HepG2 (cell line): ENCODE measurements at regions not wholly inside any gene's neighbourhood (a gene's known extent, or its start where the extent isn't known, plus 50 kb on each side); places are given as distances from the start of the nearest gene placed in this dataset.
A peak's percentile ranks its signal among the peaks of the same experiment; 100 is the strongest.

Experiments
- ATAC-seq: fragments of 200-7000 bp; cut with Tn5 transposase; 3 replicates; pipeline ENCODE4 v1.9.1; 2020; ENCODE audit warnings: mild to moderate bottlenecking, moderate library complexity
- BruUV-seq: library from RNA; stranded (reverse); fragments of 400-500 nt; replicated peaks from 2 replicates; lab custom pipeline; 2021; lab: Mats Ljungman, UMichigan
- CTCF ChIA-PET: fragments of 300-600 bp; formaldehyde crosslinking; extraction: SDS; loops from one replicate; lab custom pipeline; 2021; ENCODE audit warnings: low total read pairs, inconsistent platforms, low intra/inter-chr PET ratio; lab: Yijun Ruan, JAX
- POLR2A ChIA-PET: fragments of 350-600 bp; sonication (Branson Sonifier 250); formaldehyde crosslinking; loops from one replicate; lab custom pipeline; 2020; ENCODE audit warnings: antibody characterized with exemption, inconsistent platforms; lab: Yijun Ruan, JAX
- DNase-seq: peaks from one replicate; pipeline ENCODE4 v3.0.0-alpha.2; 2015; ENCODE audit warnings: low spot score
- FAIRE-seq: peaks from 3 replicates; lab custom pipeline; 2011; peaks lifted over from hg19 to GRCh38; lab: Jason Lieb, UNC
- H2AFZ ChIP-seq: one replicate; pipeline ENCODE4 v1.6.1; 2011; ENCODE audit warnings: low read length, inconsistent platforms
- H3K27ac ChIP-seq: fragments of 300-600 bp; 3 replicates; pipeline ENCODE4 v1.8.0; 2011; ENCODE audit warnings: mixed run types, mild to moderate bottlenecking, mixed read lengths, low read length, inconsistent platforms; ENCODE audit not compliant: insufficient read depth; ENCODE audit errors: extremely low read length
- H3K27me3 ChIP-seq, 2 experiments: fragments of 200-600 bp in 1 of 2; 2 replicates in 1 of 2; 3 replicates in 1 of 2; pipeline versions ENCODE4 v1.6.0 to v1.8.0; 2011; ENCODE audit warnings: low read length in 2 of 2, mild to moderate bottlenecking in 2 of 2, moderate library complexity in 2 of 2, inconsistent platforms in 1 of 2; ENCODE audit not compliant: insufficient read depth in 2 of 2, control insufficient read depth in 1 of 2
- H3K36me3 ChIP-seq, 2 experiments: fragments of 200-600 bp in 1 of 2; replicated peaks in 1 of 2; 2 replicates in 1 of 2; 3 replicates in 1 of 2; pipeline versions ENCODE4 v1.5.1 to v1.8.0; 2011; ENCODE audit warnings: low read length in 2 of 2, inconsistent platforms in 1 of 2; ENCODE audit not compliant: insufficient read depth in 2 of 2, control insufficient read depth in 1 of 2
- H3K4me1 ChIP-seq: 2 replicates; pipeline ENCODE4 v1.5.1; 2012; ENCODE audit warnings: low read length, inconsistent platforms; ENCODE audit not compliant: insufficient read depth
- H3K4me2 ChIP-seq: 2 replicates; pipeline ENCODE4 v1.6.0; 2011; ENCODE audit warnings: low read depth, low read length, inconsistent platforms
- H3K4me3 ChIP-seq, 3 experiments: fragments of 200-600 bp in 1 of 3; sonication (generic), shearing (Covaris generic) in 1 of 3; replicated peaks in 1 of 3; 2 replicates each; pipeline ENCODE4 v1.5.1; 2011 to 2016; ENCODE audit warnings: low read length in 3 of 3, inconsistent platforms in 2 of 3, low read depth in 2 of 3, mild to moderate bottlenecking in 2 of 3, control low read depth in 1 of 3, mixed read lengths in 1 of 3; ENCODE audit not compliant: insufficient read depth in 1 of 3
- H3K79me2 ChIP-seq: one replicate; pipeline ENCODE4 v1.6.1; 2011; ENCODE audit warnings: low read length, inconsistent platforms; ENCODE audit not compliant: insufficient read depth
- H3K9ac ChIP-seq: 2 replicates; pipeline ENCODE4 v1.6.0; 2011; ENCODE audit warnings: mild to moderate bottlenecking, low read depth, low read length, inconsistent platforms; ENCODE audit not compliant: insufficient read depth
- H3K9me3 ChIP-seq: 2 replicates; pipeline ENCODE4 v1.5.1; 2012; ENCODE audit warnings: mild to moderate bottlenecking, low read length
- H4K20me1 ChIP-seq: 2 replicates; pipeline ENCODE4 v1.6.0; 2011; ENCODE audit warnings: inconsistent platforms, mild to moderate bottlenecking, low read length, moderate library complexity; ENCODE audit not compliant: insufficient read depth
- HNRNPUL1 ChIP-seq: fragments of 200-400 bp; formaldehyde crosslinking; IDR thresholded peaks from 2 replicates; pipeline ENCODE4 v1.6.1; 2017; ENCODE audit warnings: low read depth, mild to moderate bottlenecking, low read length, moderate library complexity
- IKZF1 ChIP-seq: fragments of 450-650 bp; IDR thresholded peaks from 2 replicates; pipeline ENCODE4 v1.7.1; 2016
- RBM39 ChIP-seq: fragments of 200-400 bp; formaldehyde crosslinking; IDR thresholded peaks from one replicate; pipeline ENCODE4 v1.6.1; 2018; ENCODE audit warnings: antibody characterized with exemption, mild to moderate bottlenecking, low read depth, low read length; ENCODE audit not compliant: poor library complexity, severe bottlenecking
- ZNF326 ChIP-seq: sonication (generic); formaldehyde crosslinking; IDR thresholded peaks from 2 replicates; pipeline ENCODE4 v1.4.0; 2020; ENCODE audit warnings: missing genetic modification reagents, borderline replicate concordance
- ZNF549 ChIP-seq: sonication (generic); formaldehyde crosslinking; IDR thresholded peaks from 2 replicates; pipeline ENCODE4 v1.5.0; 2020; ENCODE audit warnings: missing genetic modification reagents
- WGBS: methylation state at CpG from one replicate; pipeline ENCODE4 v1.1.6; 2017; ENCODE audit warnings: low lambda C conversion rate; 5-methylcytosine and 5-hydroxymethylcytosine counted together
- in situ Hi-C: cut with HindIII; loops from 2 replicates; pipeline ENCODE4 v1.10.0; 2017; ENCODE audit warnings: low pct_unique_long_range_greater_than_20kb; ENCODE audit not compliant: extremely low pct_ligation_motif_present
- intact Hi-C: fragments of 100-400 bp; cut with micrococcal nuclease; formaldehyde crosslinking; loops from one replicate; pipeline ENCODE4 v1.10.0; 2022; ENCODE audit not compliant: unreplicated experiment

GRCh38 chr6:168886964-168887363 lies 366.7 kb downstream of the THBS2 start (continued):
- TF ChIP-seq IKZF1 (no peak), HNRNPUL1 (no peak), ZNF326 (no peak)

DNA sequence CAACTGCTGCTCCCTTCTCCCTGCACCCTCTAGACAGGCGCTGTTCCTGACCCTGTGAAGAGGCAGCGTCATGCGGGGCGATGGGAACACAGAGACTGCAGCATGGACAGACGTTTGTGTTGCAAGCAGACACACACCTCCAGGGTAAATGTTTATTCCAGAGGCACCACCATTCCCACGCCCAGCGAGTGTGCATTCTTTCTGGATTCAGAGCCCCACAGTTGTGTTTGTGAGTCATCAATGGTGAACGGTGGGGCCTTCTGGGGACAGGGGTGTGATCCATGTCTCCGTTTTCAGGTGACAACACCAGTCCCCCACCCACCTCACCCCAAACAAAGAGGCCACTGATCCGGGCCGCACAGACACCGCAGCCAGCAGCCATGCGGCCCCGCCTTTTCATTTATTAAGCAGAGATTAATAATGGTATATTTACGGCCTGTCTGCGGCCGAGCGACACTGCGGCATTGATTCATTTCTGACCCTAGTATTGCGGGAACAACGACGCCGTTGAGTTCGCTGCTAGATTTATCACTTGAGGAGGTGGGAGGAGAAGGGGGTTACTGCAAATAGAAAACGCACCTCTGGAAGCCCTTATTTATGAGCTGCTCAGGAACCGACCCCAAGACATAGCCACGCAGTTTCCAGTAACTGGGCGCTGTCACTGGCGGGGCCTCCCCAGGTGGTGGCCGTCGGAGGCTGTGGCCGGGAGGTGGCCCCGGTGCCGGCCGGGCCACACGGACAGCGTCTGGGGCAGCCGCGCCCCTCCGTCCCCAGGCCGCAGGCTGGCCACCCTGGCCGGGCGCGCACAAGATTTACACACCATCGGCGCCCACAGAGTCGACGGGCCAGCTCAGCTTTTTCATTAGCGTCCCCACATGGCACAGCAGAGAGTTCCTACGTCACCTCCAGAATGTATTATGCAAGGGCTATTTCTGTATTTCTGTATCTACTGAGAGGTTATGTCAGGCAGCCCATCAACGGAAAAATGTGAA lies 367.6 kb downstream of the THBS2 start:
- BruUV-seq, result no TSS peak
- FAIRE-seq (no peak), ATAC-seq (no peak), DNase-seq (no peak)
- peaks cover 9 to 78% of the 10 kb centered on the region in 2 experiments for H3K27me3 ChIP-seq
- no peak overlapping the region for H3K4me2 ChIP-seq
- no peak overlapping the region for H3K9ac ChIP-seq
- H2AFZ ChIP-seq, result no peak overlapping the region
- CTCF ChIA-PET, result interaction anchor here (1.1 to 2.8 kb wide), 2 partner anchors 516 kb away, joined by 3 to 42 read pairs; no protein-coding TSS in a partner anchor
- in situ Hi-C loops, result loop anchor here (5.0 to 10.0 kb wide), 2 partner anchors 514 to 731 kb away; no protein-coding TSS in a partner anchor
- no peaks in the 10 kb centered on the region for H3K9me3 ChIP-seq
- 68% methylated on average over 38 of the region's 51 CpGs for WGBS
- H3K4me3 ChIP-seq, result no peak overlapping the region
- no peaks in the 10 kb centered on the region for H3K36me3 ChIP-seq
- TF ChIP-seq ZNF549, result no peak
- TF ChIP-seq RBM39, result peak; percentile 44
- intact Hi-C loops, result loop anchor here (10.0 kb wide), 1 partner anchor 731 kb away; no protein-coding TSS in a partner anchor
- H3K4me1 ChIP-seq, result 0 out of 2 replicates have a peak, but pooled peaks cover 4% of the 10 kb centered on the region
- H4K20me1 ChIP-seq, result no peaks in the 10 kb centered on the region; the same call in 1 of the 2 replicates
- H3K79me2 ChIP-seq, result no peaks in the 10 kb centered on the region
- H3K27ac ChIP-seq, result no peak overlapping the region
- POLR2A ChIA-PET, result no interaction called here
